Cardiac fibroblast (primary cell): ENCODE measurements at regions not wholly inside any gene's neighbourhood (a gene's known extent, or its start where the extent isn't known, plus 50 kb on each side); places are given as distances from the start of the nearest gene placed in this dataset.

ENCODE experiments used
- DNase-seq, 2 donors: peaks; one replicate each; pipeline versions ENCODE4 v3.0.0 to v3.0.0-alpha.2; 2010; ENCODE audit warnings: low read depth in 2 of 2
- H3K4me3 ChIP-seq, 2 donors: replicated peaks in 1 of 2; 1 replicate in 1 of 2; 2 replicates in 1 of 2; pipeline ENCODE4 v1.5.1; 2011; ENCODE audit warnings: low read depth in 2 of 2, low read length in 2 of 2, mild to moderate bottlenecking in 2 of 2, moderate library complexity in 1 of 2
- CTCF ChIP-seq: IDR thresholded peaks from one replicate; pipeline ENCODE4 v1.5.1; 2011; ENCODE audit warnings: low read depth, mild to moderate bottlenecking, low read length, inconsistent platforms

DNA sequence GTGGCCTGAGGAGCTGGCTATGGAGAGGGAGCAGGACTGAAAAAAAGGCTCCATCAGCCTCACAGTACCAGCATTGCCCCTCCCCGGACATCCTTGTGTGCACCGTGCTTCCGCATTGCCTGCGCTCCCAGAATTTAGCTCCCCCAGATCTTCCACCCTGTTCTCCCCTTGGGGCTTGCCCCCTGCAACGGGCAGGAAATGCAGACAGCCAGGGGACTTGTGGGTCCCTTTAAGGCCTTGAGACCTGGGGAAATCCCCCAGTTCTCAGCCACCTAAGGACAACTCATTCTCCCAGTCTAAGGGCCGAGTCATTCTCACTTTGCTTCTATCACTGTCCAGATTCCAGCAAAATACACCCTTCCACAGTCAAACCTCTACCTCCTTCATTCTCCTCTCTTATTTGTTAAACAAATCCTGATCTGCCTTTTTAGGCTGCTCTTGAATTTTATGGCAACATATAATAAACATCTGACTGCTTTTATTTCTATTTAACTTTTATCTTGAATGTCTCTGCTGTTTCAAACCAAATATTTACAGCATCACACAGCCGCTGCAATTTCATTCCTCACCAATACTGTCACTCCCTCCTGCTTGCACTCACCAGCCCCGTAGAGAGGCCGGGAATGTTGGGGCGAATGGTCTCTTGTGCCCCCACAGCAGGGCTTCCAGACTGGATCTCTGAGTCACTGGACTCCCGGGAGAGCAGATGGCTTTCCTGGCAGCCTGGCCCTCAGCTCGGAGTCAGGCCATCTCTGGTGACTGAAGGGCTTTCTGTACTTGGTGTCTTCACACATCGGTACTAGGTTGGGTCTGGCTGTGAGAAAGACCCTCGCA, 221.9 kb downstream of the TSHZ3 start:
- no peak for TF ChIP-seq CTCF
- peak; percentile 63 to 94 for DNase-seq
- no peak overlapping the region for H3K4me3 ChIP-seq

- no peak for DNase-seq
- H3K4me3 ChIP-seq: no peak overlapping the region
- no peak for TF ChIP-seq CTCF
Measured at GRCh38 chr19:31126236-31126635, 223.0 kb downstream of the TSHZ3 start.

- no peak for DNase-seq
- TF ChIP-seq CTCF: no peak
- H3K4me3 ChIP-seq: no peak overlapping the region
Measured at GRCh38 chr19:31125071-31125470, 224.2 kb downstream of the TSHZ3 start.

GRCh38 chr19:31121501-31121900, 227.7 kb downstream of the TSHZ3 start:
- DNase-seq: no peak
- H3K4me3 ChIP-seq: no peak overlapping the region
- TF ChIP-seq CTCF: no peak

DNA sequence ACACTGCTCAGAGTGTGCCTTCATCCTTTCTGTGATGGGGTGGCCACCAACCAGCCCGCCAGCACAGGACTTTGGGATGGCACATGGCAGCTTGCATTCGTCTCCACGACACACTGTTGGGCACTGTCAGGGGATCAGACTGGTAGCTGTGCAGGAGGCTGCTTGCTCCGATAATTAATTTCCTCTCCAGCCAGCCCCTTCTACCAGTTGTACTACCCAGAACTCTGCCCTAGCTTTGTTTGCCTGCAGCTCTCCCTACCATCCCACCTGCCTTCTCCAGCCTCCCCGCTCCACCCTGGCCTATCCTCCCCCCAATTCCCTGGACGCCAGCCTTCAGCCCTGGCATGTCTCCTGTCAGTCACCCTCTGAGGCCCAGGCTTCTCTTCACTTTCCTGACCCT, 228.3 kb downstream of the TSHZ3 start:
- no peak overlapping the region for H3K4me3 ChIP-seq
- no peak for TF ChIP-seq CTCF
- no peak for DNase-seq

DNA sequence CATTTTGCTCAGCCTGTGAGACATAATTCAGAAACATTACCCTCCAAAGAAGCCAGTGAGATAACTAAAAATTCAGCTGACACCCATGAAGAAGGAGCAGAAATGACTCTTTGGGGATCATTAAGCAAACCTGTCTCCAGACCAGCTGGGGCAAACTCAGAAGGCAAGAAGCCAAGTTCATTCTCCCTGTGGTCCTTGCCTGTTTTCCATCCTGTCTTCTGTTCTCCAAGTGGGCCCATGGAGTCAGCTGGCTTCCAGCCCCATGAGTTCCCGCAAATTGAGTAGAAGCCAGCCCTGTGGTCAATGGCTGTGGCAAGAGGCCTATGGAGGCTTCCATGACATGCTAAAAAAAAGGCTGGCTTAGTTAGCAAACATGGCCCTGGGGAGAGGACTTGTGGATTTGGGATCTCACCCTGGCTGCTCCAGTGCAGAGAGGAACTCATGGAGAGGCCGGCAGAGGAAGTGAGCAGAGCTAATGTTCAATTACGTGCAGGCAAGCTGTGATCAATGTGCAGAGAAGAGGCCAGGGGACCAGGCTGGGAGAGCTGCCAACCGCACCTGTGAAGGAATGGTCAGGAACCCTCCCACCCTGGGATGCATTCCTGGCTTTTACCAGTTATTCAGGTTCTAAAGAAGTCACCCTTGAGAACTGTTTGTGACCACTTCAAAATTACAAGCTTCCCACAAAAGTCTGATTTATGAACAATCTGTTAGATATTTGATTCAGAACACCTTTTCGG, 229.1 kb downstream of the TSHZ3 start:
- DNase-seq: no peak
- H3K4me3 ChIP-seq: no peak overlapping the region
- no peak for TF ChIP-seq CTCF
